Mesothelial cell of epicardium (in vitro differentiated cells): ENCODE measurements at regions not wholly inside any gene's neighbourhood (a gene's known extent, or its start where the extent isn't known, plus 50 kb on each side); places are given as distances from the start of the nearest gene placed in this dataset.

Experiments used
- DNase-seq, 2 experiments: peaks; one replicate each; pipeline ENCODE4 v3.0.0; 2021; ENCODE audit warnings: low spot score in 2 of 2; ENCODE audit not compliant: unreplicated experiment in 2 of 2
- H3K27ac Mint-ChIP-seq: 2 replicates; pipeline ENCODE4 v1.8.0; 2021; ENCODE audit warnings: mixed read lengths
- H3K27me3 Mint-ChIP-seq: 2 replicates; pipeline ENCODE4 v1.8.0; 2021; ENCODE audit warnings: low read depth, mixed read lengths
- H3K36me3 Mint-ChIP-seq: 2 replicates; pipeline ENCODE4 v1.8.0; 2021; ENCODE audit warnings: mixed read lengths
- H3K4me1 Mint-ChIP-seq: 2 replicates; pipeline ENCODE4 v1.8.0; 2021; ENCODE audit warnings: mixed read lengths
- H3K4me3 Mint-ChIP-seq: 2 replicates; pipeline ENCODE4 v1.8.0; 2021; ENCODE audit warnings: mild to moderate bottlenecking, moderate library complexity, mixed read lengths
- H3K9me3 Mint-ChIP-seq: 2 replicates; pipeline ENCODE4 v1.8.0; 2021; ENCODE audit warnings: mixed read lengths
- TF ChIP-seq, protein P1 (sequence below): fragments of 200-600 bp; sonication (generic); IDR thresholded peaks from one replicate; pipeline ENCODE4 v1.5.0; 2021; ENCODE audit warnings: antibody characterized with exemption; ENCODE audit not compliant: unreplicated experiment

DNA sequence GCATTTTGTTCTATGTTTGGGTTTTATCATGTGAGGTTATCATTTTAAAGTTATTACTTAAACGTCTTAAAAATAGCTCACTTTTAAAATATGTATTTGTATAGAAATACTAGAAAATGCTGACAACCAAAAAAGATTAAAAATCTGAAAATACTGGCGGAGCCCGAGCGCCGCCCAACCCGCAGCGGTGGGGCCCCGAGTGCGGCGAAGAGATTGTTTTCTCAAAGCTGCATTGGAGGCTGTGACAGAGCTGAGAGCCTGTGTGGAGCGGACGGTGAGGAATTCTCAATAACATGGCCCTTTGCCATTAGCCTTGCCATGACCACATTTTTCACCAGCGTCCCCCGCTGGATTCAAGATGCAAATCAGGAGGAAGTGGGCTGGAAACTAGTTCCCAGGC lies 255.4 kb downstream of the NKX6-1 start:
- H3K9me3 Mint-ChIP-seq: peaks cover 4% of the 10 kb centered on the region
- no peak overlapping the region for H3K27ac Mint-ChIP-seq
- TF ChIP-seq, protein P1, sequence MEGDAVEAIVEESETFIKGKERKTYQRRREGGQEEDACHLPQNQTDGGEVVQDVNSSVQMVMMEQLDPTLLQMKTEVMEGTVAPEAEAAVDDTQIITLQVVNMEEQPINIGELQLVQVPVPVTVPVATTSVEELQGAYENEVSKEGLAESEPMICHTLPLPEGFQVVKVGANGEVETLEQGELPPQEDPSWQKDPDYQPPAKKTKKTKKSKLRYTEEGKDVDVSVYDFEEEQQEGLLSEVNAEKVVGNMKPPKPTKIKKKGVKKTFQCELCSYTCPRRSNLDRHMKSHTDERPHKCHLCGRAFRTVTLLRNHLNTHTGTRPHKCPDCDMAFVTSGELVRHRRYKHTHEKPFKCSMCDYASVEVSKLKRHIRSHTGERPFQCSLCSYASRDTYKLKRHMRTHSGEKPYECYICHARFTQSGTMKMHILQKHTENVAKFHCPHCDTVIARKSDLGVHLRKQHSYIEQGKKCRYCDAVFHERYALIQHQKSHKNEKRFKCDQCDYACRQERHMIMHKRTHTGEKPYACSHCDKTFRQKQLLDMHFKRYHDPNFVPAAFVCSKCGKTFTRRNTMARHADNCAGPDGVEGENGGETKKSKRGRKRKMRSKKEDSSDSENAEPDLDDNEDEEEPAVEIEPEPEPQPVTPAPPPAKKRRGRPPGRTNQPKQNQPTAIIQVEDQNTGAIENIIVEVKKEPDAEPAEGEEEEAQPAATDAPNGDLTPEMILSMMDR: no peak

DNA sequence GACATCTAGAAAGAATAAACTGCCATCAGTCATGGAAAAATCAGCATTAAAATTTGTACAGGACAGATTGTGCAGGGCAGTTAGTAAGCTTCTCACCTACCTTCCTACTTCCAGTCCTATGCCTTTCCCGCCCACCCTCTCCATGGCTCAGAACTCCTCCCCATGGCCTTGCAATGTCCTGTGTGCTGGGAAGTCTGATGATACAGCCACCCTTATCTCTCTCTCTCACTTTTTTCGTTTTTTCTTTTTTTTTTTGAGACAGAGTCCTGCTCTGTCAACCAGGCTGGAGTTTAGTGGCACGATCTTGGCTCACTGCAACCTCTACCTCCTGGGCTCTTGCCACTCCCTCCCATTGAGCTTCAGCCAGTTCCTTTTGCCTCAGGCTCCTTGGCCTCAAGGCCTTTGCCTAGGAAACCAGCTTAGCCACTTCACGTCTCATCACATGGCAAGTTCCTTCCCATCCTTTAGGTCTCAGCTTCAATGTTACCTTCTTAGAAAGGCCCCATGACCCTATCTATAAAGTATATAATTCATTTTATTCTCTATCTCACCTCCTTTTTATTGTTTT lies 259.7 kb downstream of the NKX6-1 start:
- Mint-ChIP-seq H3K27ac (no peak overlapping the region), H3K4me1 (no peaks in the 10 kb centered on the region), H3K36me3 (no peaks in the 10 kb centered on the region), H3K9me3 (no peaks in the 10 kb centered on the region), H3K27me3 (no peaks in the 10 kb centered on the region), H3K4me3 (no peak overlapping the region)
- no peak for DNase-seq
- TF ChIP-seq, protein P1: no peak

More for the DNA sequence above, 255.4 kb downstream of the NKX6-1 start:
- no peak overlapping the region for H3K4me3 Mint-ChIP-seq
- H3K27me3 Mint-ChIP-seq: no peaks in the 10 kb centered on the region
- no peaks in the 10 kb centered on the region for H3K36me3 Mint-ChIP-seq
- H3K4me1 Mint-ChIP-seq: no peaks in the 10 kb centered on the region
- DNase-seq: no peak

DNA sequence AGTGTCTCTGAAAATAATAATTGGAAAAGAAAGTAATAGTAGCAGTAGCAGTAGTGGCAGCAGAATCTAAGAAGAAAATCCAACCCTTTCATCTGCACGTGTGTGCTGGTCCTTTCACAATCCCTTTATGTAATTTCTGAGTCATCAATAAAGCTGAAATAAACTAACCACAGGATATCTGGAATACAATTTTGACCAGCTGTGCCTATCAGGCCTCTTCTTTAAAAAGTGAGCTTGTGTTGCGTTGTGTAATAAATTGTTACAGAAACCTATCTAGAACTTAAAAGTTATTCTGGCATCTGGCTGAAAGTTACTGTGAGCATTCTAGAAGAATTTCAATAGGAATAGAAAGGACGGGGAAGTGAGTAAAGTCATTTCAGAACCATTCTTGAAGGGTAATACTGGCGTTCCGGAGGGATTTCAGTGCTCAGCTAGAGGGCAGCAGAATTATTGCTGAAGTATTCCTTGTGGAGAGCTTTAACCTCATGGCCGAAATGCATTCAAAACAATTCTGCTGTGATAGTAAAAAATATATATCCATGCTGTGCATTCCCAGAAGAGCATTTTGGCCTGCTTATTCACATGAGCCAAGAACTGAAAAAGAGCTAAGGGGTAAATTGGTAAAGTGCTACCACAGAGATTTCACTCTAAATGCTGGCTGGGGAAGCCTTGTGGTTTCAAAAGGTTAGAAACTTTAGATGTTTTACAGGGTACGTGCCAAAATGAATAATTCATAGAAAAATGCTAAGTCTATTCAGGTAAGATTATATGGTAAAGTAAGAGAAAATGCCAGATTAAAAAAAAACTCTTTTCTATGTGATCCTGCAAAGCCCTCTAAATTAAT lies 260.6 kb downstream of the NKX6-1 start:
- Mint-ChIP-seq H3K27ac (no peak overlapping the region), H3K9me3 (no peaks in the 10 kb centered on the region), H3K36me3 (no peaks in the 10 kb centered on the region), H3K27me3 (no peaks in the 10 kb centered on the region), H3K4me1 (no peaks in the 10 kb centered on the region), H3K4me3 (no peak overlapping the region)
- TF ChIP-seq, protein P1: no peak
- DNase-seq: no peak

DNA sequence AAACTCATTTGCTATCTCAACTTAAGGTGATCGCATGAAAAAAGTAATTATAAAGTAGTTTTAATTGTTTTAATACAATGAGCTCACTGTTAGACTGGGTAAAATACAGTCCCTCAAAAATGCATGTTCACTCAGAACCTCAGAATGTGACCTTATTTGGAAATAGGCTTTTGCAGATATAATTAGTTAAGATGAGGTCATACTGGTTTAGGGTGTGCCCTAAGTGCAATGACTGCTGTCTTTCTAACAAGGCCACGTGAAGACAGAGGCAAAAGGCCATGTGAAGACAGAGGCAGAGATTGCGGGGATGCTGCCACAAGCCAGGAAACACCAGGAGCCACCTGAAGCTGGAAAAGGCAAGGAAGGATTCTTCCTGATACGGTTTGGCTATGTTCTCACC lies 262.1 kb downstream of the NKX6-1 start:
- no peak overlapping the region for H3K4me3 Mint-ChIP-seq
- H3K36me3 Mint-ChIP-seq: no peaks in the 10 kb centered on the region
- no peaks in the 10 kb centered on the region for H3K27me3 Mint-ChIP-seq
- no peaks in the 10 kb centered on the region for H3K9me3 Mint-ChIP-seq
- no peak for DNase-seq
- TF ChIP-seq, protein P1: no peak
- no peak overlapping the region for H3K27ac Mint-ChIP-seq
- H3K4me1 Mint-ChIP-seq: no peaks in the 10 kb centered on the region

DNA sequence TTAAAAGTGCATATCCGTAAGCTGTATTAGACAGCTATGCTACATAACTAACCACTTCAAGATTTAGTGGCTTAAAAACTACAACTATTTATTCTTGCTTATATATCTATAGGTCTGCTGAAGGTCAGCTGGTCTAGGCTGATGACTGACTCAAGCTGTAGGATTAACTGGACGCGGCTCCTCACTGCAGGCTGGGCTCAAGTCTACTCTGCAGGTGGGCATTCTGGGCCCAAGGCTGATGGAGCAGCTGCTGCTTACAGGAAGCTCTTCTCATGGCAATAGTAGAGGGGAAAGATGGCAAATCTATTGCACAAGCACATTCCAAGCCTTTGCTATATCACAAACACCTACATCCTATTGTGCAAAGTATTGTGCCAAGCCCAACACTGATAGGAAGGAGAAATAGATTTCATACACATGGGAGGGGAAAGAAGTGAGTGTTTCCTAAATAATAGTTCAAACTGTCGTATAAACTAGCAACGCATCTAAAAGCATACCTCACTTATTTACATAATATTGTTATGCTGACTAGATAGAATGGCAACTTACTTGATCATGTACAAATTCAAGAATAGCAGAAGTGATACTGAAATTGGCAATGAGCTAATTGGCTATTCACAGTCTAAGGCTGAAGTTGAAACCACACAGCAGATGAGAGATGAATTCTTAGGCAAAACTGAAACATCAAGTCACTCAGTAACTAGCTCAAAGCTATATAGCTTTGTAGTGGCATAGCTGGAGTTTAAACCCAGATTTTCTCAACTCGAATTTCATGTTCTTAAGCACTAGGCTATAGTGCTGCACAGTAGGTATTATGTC lies 263.8 kb downstream of the NKX6-1 start:
- Mint-ChIP-seq H3K4me1 (no peaks in the 10 kb centered on the region), H3K27ac (no peak overlapping the region), H3K9me3 (no peaks in the 10 kb centered on the region), H3K4me3 (no peak overlapping the region), H3K27me3 (no peaks in the 10 kb centered on the region), H3K36me3 (no peaks in the 10 kb centered on the region)
- TF ChIP-seq, protein P1: no peak
- no peak for DNase-seq
